ENCODE measurements at regions not wholly inside any gene's neighbourhood (a gene's known extent, or its start where the extent isn't known, plus 50 kb on each side); places are given as distances from the start of the nearest gene placed in this dataset.

DNA sequence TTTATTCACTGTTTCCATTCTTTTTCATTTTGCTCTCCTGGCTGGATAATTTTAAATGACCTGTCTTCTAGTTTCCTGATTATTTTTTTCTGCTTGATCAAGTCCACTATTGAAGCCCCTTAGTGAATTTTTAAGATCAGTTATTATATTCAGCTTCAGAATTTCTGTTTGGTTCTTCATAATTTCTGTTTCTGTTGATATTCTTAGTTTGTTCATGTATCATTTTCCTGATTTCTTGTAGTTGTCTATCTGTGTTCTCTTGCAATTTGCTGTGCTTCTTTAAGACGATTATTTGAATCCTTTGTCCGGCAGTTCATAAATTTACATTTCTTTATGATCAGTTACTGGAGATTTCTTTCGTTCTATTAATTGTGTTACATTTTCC is 75.2 kb upstream of the CCDC71L start:
- TF ChIP-seq, protein P1, sequence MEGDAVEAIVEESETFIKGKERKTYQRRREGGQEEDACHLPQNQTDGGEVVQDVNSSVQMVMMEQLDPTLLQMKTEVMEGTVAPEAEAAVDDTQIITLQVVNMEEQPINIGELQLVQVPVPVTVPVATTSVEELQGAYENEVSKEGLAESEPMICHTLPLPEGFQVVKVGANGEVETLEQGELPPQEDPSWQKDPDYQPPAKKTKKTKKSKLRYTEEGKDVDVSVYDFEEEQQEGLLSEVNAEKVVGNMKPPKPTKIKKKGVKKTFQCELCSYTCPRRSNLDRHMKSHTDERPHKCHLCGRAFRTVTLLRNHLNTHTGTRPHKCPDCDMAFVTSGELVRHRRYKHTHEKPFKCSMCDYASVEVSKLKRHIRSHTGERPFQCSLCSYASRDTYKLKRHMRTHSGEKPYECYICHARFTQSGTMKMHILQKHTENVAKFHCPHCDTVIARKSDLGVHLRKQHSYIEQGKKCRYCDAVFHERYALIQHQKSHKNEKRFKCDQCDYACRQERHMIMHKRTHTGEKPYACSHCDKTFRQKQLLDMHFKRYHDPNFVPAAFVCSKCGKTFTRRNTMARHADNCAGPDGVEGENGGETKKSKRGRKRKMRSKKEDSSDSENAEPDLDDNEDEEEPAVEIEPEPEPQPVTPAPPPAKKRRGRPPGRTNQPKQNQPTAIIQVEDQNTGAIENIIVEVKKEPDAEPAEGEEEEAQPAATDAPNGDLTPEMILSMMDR (IDR thresholded peaks at IDR 0.05) = no peak
- TF ChIP-seq POLR2A (IDR thresholded peaks at IDR 0.05) = no peak
